Fibroblast of skin of right quadriceps (primary cell): ENCODE measurements at regions not wholly inside any gene's neighbourhood (a gene's known extent, or its start where the extent isn't known, plus 50 kb on each side); places are given as distances from the start of the nearest gene placed in this dataset.

ENCODE experiments used
- DNase-seq: peaks from one replicate; pipeline ENCODE4 v3.0.0-alpha.2; 2013

DNA sequence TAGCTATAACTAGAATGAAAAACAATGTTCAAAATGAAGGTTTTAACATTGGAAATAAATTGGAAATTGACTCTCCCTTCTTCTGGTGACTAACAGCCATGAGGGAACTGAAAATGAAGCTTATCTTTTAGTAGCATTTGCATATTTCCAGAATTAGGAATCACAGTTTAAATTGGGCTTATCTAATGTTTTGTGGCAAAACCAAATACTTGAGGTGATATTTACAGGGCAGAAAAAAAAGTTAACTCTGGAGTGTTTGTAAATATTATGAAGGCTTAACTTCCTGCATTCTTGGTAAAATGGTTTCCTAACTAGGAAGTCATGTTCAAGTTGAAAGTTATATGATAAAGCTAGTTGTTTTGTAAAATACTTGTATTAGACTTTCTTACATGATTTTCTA, 96.4 kb upstream of the SOX9 start:
- no peak for DNase-seq

DNA sequence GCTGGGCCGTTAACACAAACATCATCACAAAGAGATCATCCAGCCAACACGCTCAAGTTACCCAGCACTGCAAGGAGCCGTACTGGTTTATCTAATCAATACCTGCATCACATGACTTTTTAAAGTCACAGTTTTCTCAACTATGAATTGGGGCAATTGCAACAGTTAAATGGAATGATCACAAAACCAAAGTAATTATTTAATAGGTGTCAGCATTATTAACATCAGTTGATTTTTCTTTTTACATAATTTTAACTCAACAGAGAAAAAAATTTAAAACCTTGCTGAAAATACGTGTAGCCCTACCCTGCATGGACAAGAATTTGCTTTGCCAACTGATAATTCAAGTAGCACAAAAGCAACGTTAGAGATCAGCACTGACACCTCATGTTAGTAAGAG, 95.7 kb upstream of the SOX9 start:
- DNase-seq, result no peak

DNA sequence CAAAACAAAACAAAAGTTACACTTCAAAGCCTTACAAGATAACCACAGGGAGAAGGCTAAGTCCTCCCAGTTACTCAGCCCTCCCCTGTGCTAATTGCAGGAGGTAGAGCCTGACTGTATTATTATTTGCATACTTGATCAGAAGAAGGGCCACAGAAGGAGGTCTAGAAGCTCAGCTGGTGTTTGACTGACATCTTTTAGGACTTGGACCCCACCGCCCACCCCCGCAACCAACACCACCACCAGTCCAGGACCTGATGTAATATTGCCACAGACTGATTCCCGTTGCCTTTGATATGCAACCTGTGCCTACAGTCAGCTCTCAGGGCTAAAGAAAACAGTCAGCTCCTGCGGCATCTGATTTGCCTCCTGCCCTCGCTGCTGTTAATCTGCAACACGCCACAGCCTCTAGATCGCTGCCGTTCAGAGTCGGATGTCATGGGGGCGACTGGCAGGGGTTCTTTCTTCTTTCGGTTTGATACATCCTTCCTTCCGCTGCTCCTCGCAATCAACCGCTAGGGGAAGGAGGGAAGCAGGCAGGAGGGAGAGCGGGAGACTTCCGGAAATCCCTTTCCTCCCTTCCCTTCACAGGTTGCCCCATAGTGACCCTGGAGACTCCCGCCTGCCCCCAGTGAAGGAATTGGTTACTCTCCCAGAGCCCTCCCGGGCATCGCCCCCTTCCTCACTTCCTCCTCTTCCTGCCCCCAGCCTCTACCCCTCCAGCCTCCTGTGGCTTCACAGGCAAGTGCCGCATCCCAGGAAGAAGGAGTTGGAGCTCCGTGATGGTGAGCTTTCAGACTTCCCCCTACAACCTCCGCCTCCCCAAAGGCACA, 90.5 kb upstream of the SOX9 start:
- peak; percentile 75 for DNase-seq

DNA sequence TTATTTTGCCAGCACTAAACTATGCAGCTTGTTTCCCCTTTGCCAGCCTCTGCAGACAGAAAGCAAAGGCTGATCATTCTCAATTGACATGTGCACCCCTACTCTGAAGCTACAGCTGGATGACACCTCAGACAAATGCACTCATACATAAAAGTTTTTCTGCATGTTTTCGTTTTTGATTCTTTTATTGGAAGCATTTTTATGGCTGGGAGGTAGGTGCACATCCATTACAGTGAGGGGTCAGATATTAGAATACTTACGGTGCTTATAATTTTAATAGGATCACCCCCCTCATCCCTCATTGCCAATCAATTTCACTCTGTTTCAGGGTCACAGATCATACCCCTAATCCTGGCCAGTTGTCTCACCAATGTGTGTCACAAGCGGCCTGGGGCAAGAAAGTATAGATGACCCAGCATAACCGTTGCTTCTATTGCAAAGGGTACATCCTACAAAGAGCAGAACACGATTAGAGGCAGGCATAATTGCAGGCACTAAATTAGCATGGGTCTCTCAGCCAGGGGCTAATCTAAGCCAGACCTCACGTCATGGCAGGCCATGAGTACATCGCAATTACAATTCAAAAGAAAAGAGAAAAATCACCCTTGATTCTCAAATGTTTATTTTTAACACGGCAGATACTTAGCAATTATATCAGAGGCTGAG, 89.5 kb upstream of the SOX9 start:
- no peak for DNase-seq

DNA sequence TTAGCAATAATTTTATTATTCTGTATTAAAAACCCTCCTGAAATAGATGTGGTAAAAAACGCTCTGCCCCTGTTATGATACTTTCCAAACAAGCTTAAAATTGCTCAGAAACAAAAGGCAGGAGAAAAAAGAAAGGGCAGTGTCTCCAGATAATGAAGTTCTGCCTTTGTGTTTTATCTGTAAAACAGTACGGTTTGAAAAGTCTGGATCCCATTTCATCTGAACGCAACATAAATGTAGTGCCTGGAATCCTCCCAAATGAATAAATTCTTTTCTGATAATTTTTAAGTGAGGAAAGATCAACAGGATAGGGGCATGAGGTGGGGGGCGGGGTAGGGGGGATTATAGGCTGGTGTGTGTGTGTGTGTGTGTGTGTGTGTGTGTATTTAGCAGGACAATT, 87.5 kb upstream of the SOX9 start:
- DNase-seq, result no peak

DNA sequence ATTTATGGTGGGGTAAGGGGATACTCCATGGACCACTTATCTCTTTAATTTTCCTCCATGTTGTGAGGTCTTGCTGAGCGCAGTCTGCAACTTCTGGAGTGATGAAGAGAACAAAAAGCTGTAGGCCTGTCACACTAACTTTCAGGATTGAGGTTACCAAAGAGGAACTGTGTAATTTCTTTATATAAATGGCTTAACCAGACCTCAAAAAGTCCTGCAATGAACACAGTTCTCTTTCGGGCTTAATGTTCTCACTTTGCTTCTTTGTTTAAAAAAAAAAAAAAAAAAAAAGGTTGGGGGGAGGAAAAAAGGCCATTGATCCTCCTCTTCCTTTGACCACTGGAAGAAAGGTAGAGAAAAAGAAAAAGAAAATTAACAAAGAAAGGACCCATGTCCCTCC, 86.8 kb upstream of the SOX9 start:
- no peak for DNase-seq

DNA sequence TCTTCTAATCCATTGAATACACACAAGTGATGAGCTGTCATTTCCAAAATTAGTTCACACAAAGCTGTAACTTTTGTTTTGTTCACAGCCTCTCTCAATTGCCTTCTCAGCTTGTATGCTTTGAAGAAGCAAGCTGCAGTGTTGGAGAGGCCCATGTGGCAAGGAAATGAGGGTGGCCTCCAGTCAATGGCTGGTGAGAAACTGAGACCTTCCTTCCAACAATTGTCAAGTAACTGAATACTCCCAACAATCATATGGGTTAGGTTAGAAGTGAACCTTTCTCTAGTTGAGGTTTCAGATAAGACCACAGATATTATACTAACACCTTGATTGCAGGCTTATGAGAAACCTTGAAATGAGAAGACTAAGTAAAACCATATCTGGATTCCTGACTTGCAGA, 82.4 kb upstream of the SOX9 start:
- no peak for DNase-seq

DNA sequence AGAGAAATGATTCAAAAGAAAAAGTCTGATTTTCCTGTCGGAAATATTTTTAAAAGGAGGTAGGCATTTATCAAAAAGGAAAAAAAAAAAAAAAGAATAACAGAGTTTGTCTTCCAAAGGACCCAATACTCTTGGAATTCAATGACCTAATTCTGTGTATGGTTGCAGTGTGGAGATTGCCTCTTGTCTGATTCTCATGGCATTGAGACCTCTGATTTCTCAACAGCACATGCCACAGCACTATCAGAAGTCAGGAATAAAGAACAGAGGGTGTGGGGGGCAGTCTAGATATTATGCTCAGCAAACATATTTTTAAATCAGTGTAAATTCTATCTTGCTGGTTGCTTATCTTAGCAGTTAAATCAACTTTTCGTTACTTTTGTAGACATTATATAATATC, 81.3 kb upstream of the SOX9 start:
- DNase-seq, result no peak

DNA sequence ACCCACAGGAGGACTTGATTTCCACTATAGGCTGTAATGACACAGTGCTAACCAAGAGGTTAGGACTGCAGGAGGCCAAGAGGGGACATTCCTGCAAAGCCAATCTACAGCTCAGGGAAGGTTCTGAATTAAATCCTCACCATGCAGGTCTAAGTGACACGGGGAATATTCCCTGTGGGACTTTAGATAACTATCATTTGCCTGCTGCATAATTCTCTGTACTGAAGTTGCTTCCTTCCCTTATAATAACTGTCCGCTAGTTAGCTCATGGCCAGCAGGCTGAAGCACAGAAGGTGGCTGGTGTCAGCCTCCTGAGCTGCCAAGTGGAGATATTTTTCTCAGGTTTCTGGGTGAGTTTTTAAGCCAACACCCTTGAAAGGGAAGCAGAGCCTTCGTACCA, 74.6 kb upstream of the SOX9 start:
- no peak for DNase-seq

DNA sequence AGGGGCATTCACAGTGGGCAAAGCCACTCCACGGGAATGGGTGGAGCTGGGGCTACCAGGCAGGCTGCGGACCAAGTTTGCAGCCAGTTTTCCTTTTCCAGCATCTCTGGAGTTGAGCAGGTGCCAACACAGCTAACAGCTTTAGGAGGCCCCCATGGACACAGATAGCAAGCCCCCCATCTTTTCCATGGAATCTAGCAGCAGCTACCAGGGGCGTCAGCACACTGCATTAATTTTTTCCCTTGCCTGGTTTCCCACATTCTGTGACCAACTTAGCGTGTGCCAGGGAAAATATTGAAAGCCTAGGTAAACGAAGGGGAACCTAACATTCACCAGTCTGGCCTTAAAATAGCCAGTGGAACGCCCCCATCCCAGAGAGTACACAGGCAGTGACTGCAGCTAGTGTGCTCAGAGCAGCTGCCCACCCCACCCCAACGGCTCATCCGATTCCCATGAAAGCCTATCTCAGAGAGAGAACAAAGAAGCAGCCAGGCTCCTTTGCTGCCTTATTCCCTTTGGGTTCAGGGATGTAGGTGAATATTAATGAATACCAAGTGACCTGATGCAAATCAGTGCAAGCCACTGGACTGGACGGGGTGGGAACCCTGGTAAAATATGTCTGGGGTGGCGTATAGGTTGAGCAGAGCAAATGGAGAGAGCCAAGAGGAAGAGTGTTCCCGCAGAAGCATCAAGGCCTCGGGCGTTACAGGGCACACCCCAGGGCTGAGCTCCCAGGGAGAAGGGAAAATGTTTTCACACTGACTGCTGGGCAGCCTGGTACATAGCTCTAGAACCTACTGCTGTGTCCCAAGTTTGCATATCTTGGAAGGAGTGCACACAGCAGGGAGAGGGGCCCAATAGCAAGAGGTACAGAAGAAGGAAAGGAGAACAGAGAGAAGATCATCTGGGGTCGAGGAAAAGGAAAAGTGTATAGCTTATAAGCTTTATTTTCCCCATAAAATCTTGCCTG, 73.9 kb upstream of the SOX9 start:
- DNase-seq, result no peak

DNA sequence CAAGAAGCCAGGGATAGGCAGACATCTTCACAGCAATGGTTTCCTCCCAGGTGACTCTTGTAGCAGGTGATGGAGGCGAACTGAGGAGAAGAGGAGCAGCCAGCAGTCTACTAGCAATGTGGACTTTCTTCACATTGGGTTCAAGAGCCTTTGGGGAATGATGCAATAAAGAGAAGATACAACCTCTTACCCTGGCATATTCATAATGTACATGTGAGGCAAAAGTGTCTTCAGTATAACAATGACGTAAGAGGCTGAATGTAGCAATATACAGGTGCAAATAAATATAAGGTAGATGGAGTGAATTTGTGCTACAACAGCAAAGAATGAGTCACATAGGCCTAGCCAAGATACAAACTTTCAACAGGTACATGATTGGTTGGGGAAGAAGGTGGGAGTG, 70.9 kb upstream of the SOX9 start:
- no peak for DNase-seq

DNA sequence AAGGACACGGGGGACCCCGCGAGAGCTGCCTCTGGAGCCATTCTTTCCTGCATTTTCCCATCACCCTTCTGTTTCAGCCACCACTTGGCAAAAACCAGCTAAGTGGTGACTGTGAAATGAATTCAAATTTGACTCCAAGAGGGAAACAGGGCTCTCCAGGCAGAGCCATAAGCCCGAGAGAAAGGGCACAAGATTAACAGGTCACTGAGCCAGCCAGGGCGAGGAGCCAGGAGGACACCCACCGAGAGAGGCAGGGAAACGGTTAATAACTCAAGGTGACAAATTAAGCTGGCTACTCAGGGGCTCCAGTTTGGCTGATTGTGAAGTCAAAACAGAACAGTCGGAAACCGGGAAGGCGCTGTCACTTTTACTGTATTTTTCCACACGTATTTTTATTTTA, 67.8 kb upstream of the SOX9 start:
- DNase-seq, result no peak

DNA sequence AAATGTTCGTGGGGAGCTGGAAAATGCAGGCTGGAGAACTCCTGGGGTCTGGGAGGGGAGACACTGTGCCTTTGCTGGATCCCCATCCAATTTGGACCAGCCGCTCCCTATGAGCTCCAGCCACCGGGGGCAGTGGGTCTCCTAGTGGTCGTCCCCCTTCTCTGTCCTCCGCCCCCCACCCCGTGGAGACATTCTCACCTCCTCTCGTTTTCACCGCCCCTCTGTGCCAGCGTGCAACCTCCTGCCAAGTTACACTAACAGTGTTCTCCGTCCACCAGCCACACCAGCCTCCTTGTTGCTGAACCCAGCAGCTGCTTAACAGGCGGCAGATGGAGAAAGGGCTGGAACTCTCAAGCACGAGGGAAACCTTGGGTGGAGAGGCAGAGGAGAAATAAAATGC, 67.4 kb upstream of the SOX9 start:
- no peak for DNase-seq

DNA sequence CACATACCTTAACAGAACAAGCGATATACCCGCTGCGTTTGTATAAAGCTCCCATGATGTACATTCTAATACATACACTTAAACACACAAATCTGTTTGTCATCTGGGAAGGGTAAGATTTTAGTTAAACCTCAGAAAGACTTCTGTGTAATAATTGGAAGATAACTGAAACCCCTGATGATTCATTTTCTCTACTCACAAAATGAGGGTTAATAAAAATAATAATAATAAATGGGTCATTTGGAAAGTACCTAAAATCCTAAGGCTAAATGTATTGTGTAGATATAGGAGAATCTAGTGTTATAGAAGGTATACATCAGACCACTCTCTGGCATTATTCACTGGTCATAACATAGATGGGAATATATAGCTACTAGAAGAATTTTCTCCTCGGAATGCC, 64.7 kb upstream of the SOX9 start:
- no peak for DNase-seq

DNA sequence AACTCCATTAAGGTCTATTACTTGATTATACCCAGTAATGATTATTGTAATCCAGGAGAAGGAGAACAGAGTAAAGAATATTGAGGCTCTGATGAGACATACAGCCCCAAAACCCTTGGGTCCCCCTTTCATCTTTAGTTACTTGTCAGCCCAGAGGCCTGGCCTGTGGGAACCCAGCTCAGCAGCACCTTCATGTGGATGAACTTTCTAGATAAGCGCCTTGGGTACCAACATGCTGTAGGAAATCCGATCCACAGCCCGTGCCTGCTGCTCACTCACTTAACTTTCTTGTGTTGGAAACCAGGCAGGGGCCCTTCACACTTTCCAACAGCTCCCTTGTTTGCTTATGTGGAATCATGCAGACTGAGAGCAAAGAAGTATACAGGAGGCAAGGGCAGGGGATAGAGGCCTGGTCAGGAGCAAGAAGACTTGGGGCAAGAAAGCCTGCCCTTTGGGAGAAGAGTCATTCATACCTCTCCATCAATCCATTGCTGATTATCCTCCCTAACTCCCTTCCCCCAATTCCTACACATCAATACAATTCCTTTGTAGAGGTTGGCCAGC, 64.0 kb upstream of the SOX9 start:
- no peak for DNase-seq

DNA sequence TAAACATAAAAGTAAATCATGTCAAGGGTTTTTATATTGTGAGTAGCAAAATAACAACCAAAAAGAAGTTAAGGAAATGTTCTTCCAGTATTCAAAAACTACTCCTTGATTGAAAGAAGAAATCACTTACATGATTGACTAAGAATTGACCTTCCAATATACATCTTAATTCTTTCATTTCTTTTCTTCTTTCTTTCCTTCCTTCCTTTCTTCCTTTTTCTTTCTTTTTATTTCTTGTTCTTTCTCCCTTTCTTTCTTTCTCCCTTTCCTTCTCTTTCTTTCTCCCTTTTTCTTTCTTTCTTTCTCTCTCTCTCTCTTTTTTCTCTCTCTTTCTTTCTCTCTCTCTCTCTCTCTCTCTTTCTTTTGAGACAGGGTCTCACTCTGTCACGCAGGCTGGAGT, 60.7 kb upstream of the SOX9 start:
- DNase-seq, result no peak

DNA sequence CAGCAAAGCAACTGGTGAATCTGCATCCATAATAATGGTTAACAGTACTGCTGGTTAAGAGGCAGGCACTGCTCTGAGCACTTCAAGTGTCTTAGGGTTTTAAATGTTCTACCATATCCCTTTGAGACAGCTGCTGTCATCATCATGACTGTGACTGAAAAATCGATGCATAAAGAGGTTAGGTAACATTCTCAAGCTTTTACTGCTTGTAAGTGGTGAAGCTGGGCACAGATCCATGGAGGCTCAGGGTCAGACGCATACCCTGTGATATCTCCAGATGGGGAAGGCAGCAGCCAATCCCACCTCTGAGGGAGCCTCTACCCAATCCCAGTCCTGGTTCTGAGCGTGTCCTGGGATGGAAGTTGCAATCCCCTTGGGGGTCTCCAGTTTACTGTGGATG, 57.6 kb upstream of the SOX9 start:
- no peak for DNase-seq

DNA sequence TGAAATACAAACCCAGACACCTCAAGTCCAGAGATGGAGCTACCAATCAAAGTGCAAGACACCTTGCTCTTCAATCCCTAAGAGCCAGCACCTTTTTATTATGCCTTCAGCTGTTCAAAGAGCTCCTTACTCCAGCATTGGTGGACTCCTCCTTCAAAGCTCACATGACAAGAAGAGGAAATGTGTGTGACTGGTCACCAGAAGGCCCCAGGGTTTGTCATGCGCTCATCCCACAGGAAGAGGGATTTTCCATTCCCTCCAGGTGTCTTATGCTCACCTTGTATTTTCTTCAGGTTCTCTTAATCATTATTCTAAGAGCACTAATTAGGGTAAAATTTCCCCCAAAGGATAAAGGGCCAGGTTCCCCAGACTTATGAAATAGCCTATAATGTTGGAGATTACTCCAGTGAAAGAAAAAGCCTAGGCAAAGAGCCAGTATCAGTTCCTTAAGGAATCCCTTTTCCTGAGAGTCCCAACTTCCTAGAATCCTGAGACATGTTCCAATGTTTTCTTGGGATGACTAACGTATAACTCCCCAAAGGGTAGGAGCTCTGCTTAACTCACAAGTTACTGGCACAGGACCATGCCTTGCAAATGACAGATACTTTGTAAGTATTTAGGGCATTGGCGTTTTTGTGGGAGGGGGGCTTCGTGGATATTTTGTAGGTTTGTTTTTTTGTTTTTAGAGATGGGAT, 56.9 kb upstream of the SOX9 start:
- peak; percentile 28 for DNase-seq

DNA sequence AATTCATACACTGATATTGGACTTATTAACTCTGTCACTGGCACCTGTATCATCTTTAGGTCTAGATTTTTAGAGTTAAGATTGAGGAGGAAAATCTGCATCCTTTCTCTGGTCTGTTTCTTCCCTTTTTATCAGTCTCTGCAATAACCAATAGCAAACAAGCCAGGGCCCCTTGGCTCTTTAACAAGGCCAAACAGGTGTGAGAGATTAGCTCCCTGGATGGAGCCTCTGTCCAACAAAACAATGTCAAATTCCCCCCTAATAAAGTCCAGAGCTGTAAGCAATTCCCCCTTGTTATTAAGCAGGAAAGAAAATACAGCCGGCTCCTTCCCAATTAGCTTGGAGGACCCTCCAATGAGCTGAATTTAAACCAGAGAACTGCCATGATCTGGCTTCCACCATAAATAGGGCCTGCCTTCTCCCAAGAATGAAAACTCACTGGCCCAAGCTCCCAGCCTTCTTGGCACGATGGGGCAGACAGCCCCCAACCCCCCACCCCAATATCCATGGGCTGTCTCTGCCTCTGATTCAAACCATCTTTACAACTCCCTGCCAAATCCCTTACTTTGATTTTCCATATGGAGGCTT, 56.1 kb upstream of the SOX9 start:
- no peak for DNase-seq

DNA sequence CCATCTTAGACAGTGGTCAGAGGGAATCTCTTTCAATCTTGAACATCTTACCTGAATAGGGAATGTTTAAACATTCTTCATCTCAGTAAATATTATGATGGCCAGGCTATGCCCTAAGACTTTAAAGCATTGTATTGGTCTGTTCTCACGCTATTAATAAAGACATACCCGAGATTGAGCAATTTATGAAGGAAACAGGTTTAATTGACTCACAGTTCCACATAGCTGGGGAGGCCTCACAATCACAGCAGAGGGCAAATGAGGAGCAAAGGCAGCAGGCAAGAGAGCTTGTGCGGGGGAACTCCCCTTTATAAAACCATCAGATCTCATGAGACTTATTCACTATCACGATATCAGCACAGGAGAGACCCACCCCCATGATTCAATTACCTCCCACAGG, 55.3 kb upstream of the SOX9 start:
- no peak for DNase-seq

DNA sequence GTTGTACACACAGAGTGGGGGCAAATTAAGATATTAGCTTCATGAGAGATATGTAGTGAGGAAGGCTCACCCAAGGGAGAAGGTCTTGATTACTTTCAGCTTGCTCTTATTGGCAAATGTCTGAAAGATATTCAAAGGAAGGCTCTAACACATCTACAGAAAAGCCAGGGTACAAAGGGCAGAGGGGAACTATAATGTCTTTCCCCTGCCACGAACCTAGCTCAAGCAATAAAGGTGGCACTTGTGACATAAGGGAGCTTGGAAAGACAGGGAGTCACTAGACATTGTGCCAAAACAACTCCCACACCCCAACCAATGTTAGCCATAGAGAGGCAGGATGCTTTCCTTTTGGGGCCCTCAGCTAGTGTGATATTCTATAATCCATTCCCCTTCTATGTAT, 52.2 kb upstream of the SOX9 start:
- DNase-seq, result no peak

DNA sequence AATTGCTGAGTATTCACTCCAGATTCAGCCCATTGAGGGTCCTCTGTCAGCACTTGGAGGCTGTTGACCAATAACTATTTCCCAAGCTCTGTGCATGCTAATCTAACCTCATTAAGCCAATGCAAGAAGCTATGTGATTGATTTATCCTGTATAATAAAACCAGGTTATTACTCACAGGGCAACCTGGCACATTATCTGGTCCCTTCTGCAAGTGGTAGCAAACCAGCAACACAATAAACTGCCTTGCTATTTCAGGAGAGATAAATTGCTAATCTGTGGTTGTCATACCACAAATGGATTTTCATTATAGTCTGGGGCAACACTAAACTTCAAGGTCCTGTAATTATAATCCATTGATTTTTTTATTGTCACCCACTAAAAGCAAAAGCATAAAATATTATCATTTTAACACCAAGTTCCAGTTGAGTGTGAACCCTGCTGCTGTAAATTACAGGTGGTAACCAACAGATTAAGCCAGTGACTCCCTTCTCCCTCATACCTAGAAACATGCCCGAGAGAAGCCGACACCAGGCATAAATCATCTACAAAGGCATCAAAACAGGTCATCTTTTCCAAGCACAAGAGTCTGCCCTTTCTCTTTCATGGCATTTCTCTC, 51.1 kb upstream of the SOX9 start:
- no peak for DNase-seq
